IMR-90 (cell line): ENCODE measurements at regions not wholly inside any gene's neighbourhood (a gene's known extent, or its start where the extent isn't known, plus 50 kb on each side); places are given as distances from the start of the nearest gene placed in this dataset.

Experiments
- ATAC-seq: fragments of 200-7000 bp; cut with Tn5 transposase; 2 replicates; pipeline ENCODE4 v1.9.1; 2020; ENCODE audit warnings: low read depth, mild to moderate bottlenecking, moderate library complexity
- BruUV-seq: library from RNA; stranded (reverse); fragments of 400-500 nt; replicated peaks from 2 replicates; lab custom pipeline; 2021; lab: Mats Ljungman, UMichigan
- CTCF ChIA-PET: fragments of 300-600 bp; formaldehyde crosslinking; extraction: SDS; loops from one replicate; lab custom pipeline; 2021; ENCODE audit warnings: antibody characterized with exemption; lab: Yijun Ruan, JAX
- POLR2A ChIA-PET: fragments of 300-600 bp; sonication (Branson Sonifier 250); formaldehyde crosslinking; loops from one replicate; lab custom pipeline; 2022; ENCODE audit warnings: antibody characterized with exemption; ENCODE audit not compliant: unreplicated experiment; lab: Charles Lee
- DNase-seq: peaks from one replicate; pipeline ENCODE4 v3.0.0; 2013
- H2AFZ ChIP-seq: replicated peaks from 2 replicates; pipeline ENCODE3; 2013; ENCODE audit warnings: low read length, mild to moderate bottlenecking; ENCODE audit not compliant: poor library complexity
- H2AK5ac ChIP-seq: 2 replicates; pipeline ENCODE4 v1.6.1; 2013; ENCODE audit warnings: low read depth, low read length, inconsistent platforms
- H2AK9ac ChIP-seq: replicated peaks from 2 replicates; pipeline ENCODE3; 2013; ENCODE audit warnings: mild to moderate bottlenecking, low read depth, low read length, moderate library complexity; ENCODE audit not compliant: poor library complexity
- H2BK120ac ChIP-seq: 2 replicates; pipeline ENCODE4 v1.6.1; 2013; ENCODE audit warnings: low read depth, low read length, inconsistent platforms
- H2BK15ac ChIP-seq: 3 replicates; pipeline ENCODE4 v1.6.1; 2013; ENCODE audit warnings: low read depth, low read length, inconsistent platforms
- H2BK20ac ChIP-seq: 2 replicates; pipeline ENCODE4 v1.6.1; 2013; ENCODE audit warnings: low read depth, mild to moderate bottlenecking, inconsistent platforms, low read length, moderate library complexity
- H2BK5ac ChIP-seq: 2 replicates; pipeline ENCODE4 v1.6.1; 2013; ENCODE audit warnings: mild to moderate bottlenecking, low read depth, low read length, inconsistent platforms; ENCODE audit not compliant: poor library complexity, severe bottlenecking
- H3K14ac ChIP-seq: replicated peaks from 2 replicates; pipeline ENCODE4 v1.6.1; 2013; ENCODE audit warnings: low read depth, low read length, inconsistent platforms
- H3K18ac ChIP-seq: 2 replicates; pipeline ENCODE4 v1.6.1; 2013; ENCODE audit warnings: low read depth, low read length, control low read depth
- H3K23ac ChIP-seq: 2 replicates; pipeline ENCODE4 v1.6.1; 2013; ENCODE audit warnings: low read depth, low read length, inconsistent platforms
- H3K27ac ChIP-seq: 2 replicates; pipeline ENCODE4 v1.5.1; 2013; ENCODE audit warnings: mild to moderate bottlenecking, control low read depth, low read length; ENCODE audit not compliant: insufficient read depth
- H3K27me3 ChIP-seq: 2 replicates; pipeline ENCODE4 v1.6.1; 2013; ENCODE audit warnings: low read length; ENCODE audit not compliant: control insufficient read depth, insufficient read depth
- H3K36me3 ChIP-seq: 2 replicates; pipeline ENCODE4 v1.6.1; 2013; ENCODE audit warnings: low read length, mixed read lengths; ENCODE audit not compliant: control insufficient read depth, insufficient read depth
- H3K4ac ChIP-seq: 2 replicates; pipeline ENCODE4 v1.6.1; 2013; ENCODE audit warnings: low read depth, low read length, inconsistent platforms
- H3K4me1 ChIP-seq: 2 replicates; pipeline ENCODE4 v1.6.1; 2013; ENCODE audit warnings: low read length, mixed read lengths; ENCODE audit not compliant: control insufficient read depth, insufficient read depth
- H3K4me2 ChIP-seq: 2 replicates; pipeline ENCODE4 v1.6.1; 2013; ENCODE audit warnings: low read depth, mild to moderate bottlenecking, control low read depth, low read length, moderate library complexity
- H3K4me3 ChIP-seq: 2 replicates; pipeline ENCODE4 v1.5.1; 2013; ENCODE audit warnings: low read depth, mild to moderate bottlenecking, control low read depth, low read length, moderate library complexity; ENCODE audit not compliant: insufficient read depth
- H3K56ac ChIP-seq: 2 replicates; pipeline ENCODE4 v1.6.1; 2013; ENCODE audit warnings: low read length, inconsistent platforms; ENCODE audit not compliant: insufficient read depth; ENCODE audit errors: extremely low read depth
- H3K79me1 ChIP-seq, 2 experiments: 2 replicates each; pipeline ENCODE4 v1.6.1; 2013; ENCODE audit warnings: low read length in 2 of 2, inconsistent platforms in 1 of 2, low read depth in 1 of 2
- H3K9ac ChIP-seq: 2 replicates; pipeline ENCODE4 v1.6.1; 2013; ENCODE audit warnings: low read depth, low read length, control low read depth
- H3K9me1 ChIP-seq: 2 replicates; pipeline ENCODE4 v1.6.1; 2013; ENCODE audit warnings: low read length, inconsistent platforms; ENCODE audit not compliant: insufficient read depth
- H3K9me3 ChIP-seq: 2 replicates; pipeline ENCODE4 v1.6.1; 2013; ENCODE audit warnings: low read length; ENCODE audit not compliant: control insufficient read depth, insufficient read depth
- H4K20me1 ChIP-seq: 2 replicates; pipeline ENCODE4 v1.6.1; 2013; ENCODE audit warnings: low read length, inconsistent platforms; ENCODE audit not compliant: insufficient read depth
- H4K5ac ChIP-seq: 2 replicates; pipeline ENCODE4 v1.6.1; 2013; ENCODE audit warnings: mild to moderate bottlenecking, low read depth, low read length, control low read depth
- H4K8ac ChIP-seq, 2 experiments: 2 replicates each; pipeline ENCODE4 v1.6.1; 2013; ENCODE audit warnings: low read depth in 2 of 2, low read length in 2 of 2, control low read depth in 1 of 2, inconsistent platforms in 1 of 2
- H4K91ac ChIP-seq: 2 replicates; pipeline ENCODE4 v1.6.1; 2013; ENCODE audit warnings: low read depth, low read length, inconsistent platforms; ENCODE audit not compliant: insufficient read depth
- CEBPB ChIP-seq: IDR thresholded peaks from 2 replicates; pipeline ENCODE4 v1.6.1; 2012; ENCODE audit warnings: low read depth, low read length, improper control_type of control experiment
- MAZ ChIP-seq: IDR thresholded peaks from 2 replicates; pipeline ENCODE4 v1.6.1; 2012; ENCODE audit warnings: low read depth, mild to moderate bottlenecking, low read length, improper control_type of control experiment, moderate library complexity, borderline replicate concordance
- SMC3 ChIP-seq: fragments of 150-350 bp; IDR thresholded peaks from 2 replicates; pipeline ENCODE4 v1.6.1; 2016; ENCODE audit warnings: low read depth, mild to moderate bottlenecking, antibody characterized with exemption, low read length, moderate library complexity
- WGBS, 2 experiments: methylation state at CpG; one replicate each; pipeline versions ENCODE4 v1.1.5 to v1.1.7; 2013; ENCODE audit warnings: missing lambda C conversion rate in 2 of 2; ENCODE audit not compliant: insufficient read length in 1 of 2; ENCODE audit errors: extremely low coverage in 2 of 2; 5-methylcytosine and 5-hydroxymethylcytosine counted together
- dilution Hi-C: fragments of 300-500 bp; cut with HindIII; formaldehyde crosslinking; loops from one replicate; pipeline ENCODE4 v1.14.3; 2018; ENCODE audit warnings: low sequenced_read_pairs; ENCODE audit not compliant: unreplicated experiment
- in situ Hi-C: fragments of 300-500 bp; cut with MboI; formaldehyde crosslinking; loops from 3 replicates; pipeline ENCODE4 v1.14.3; 2019; ENCODE audit warnings: low sequenced_read_pairs, inconsistent platforms, mixed read lengths
- intact Hi-C: fragments of 100-400 bp; cut with micrococcal nuclease; formaldehyde crosslinking; loops from 2 replicates; pipeline ENCODE4 v1.10.0; 2022

DNA sequence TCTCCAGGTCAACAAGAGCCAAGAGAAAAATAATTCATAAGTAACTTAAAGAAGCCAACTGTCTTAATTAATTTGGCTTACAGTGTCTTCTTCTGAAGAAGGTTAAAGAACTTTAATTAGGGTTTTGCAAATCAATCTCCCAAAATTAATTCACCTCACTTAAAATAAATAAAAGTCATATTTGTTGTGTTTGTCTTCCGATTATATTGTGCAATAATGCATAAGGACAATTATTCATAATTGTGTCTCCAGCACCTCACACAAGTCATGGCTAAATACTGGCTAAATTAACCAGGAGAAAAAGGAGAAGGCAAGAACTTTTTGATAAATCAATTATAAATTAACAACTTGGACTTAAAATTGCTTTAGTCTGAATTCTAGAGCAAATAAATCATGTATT, 899.0 kb upstream of the NR2F2 start:
- Histone ChIP-seq H3K9me3 (no peaks in the 10 kb centered on the region), H2BK15ac (no peak overlapping the region), H2BK5ac (no peak overlapping the region), H3K4me1 (no peaks in the 10 kb centered on the region), H4K8ac (no peak overlapping the region), H3K56ac (no peak overlapping the region), H3K9ac (no peak overlapping the region), H3K27me3 (no peaks in the 10 kb centered on the region), H4K91ac (no peak overlapping the region), H2AFZ (no peak overlapping the region), H4K5ac (no peak overlapping the region), H3K4ac (no peak overlapping the region), H3K18ac (no peak overlapping the region), H3K4me2 (no peak overlapping the region), H3K36me3 (no peaks in the 10 kb centered on the region), H3K14ac (no peak overlapping the region), H2AK9ac (no peak overlapping the region), H4K20me1 (no peaks in the 10 kb centered on the region), H3K23ac (no peak overlapping the region), H2BK20ac (no peak overlapping the region), H2BK120ac (no peak overlapping the region), H3K4me3 (no peak overlapping the region), H3K9me1 (no peaks in the 10 kb centered on the region), H3K79me1 (no peaks in the 10 kb centered on the region), H3K27ac (no peak overlapping the region), H2AK5ac (no peak overlapping the region)
- no peak for ATAC-seq
- DNase-seq = no peak
- CTCF ChIA-PET = no interaction called here
- in situ Hi-C loops (no loop called here), intact Hi-C loops (no loop called here), dilution Hi-C loops (no loop called here)
- POLR2A ChIA-PET = no interaction called here
- no CpG with 5 or more reads among the region's 1 CpG for WGBS, 2 experiments
- TF ChIP-seq SMC3 (no peak), MAZ (no peak), CEBPB (peak; percentile 68; the same call in 1 of the 2 replicates)
- BruUV-seq = no TSS peak
